ENCODE measurements at regions not wholly inside any gene's neighbourhood (a gene's known extent, or its start where the extent isn't known, plus 50 kb on each side); places are given as distances from the start of the nearest gene placed in this dataset.

DNA sequence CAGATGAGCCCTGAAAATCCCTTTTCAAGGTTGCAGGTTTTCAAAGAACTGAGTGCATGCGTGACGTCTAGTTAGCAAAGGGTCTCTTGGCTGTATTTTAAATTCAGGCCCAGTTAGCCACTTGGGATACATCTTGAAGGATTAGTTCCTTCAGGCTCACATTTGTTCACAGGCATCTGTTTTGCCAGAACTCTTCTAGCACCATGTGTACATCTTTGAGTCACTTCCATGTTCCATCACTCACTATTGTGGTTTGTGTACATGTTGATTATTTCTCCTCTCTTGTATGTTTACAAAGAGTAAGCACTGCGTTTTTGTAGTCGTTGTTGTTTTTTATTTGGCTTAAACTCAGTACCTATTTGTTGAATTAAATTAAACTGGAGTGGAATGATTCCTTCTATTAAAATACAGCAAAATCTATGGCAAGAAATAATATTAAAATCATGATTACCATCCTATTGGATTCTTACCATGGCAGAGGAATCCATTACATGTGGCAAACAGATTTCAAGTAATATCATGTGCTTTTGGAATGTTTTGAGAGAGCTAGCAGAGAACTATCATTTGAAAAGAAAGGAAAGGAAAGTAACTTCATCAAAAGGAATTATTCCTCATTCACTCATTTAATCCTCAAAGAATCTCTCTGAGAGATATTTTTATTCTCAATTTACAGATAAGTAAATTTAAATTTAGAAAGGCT is 438.9 kb upstream of the FAR2 start:
- no TSS peak for BruUV-seq (replicated peaks)
- intact Hi-C loops (cut with micrococcal nuclease; ENCODE audit: unreplicated experiment): no loop called here

DNA sequence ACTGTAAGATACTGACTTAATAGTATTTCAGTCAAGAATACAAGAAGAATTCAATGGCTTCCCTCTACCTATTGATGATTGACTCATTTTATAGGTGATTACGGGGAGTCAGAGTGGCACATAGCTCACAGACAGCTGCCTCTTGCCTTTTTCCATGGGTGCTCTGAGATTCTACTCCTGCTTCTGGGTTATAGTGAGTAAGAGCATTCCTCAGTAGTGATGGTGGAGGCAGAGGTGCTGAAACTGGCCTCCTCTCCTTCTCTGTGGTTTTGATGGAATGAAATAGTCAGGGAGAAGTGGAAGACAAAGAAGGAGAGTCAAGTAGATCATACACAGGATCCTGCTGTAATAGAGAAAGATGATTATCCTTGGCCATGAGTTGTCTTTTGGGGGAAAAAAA is 438.2 kb upstream of the FAR2 start:
- TF ChIP-seq, protein P1, sequence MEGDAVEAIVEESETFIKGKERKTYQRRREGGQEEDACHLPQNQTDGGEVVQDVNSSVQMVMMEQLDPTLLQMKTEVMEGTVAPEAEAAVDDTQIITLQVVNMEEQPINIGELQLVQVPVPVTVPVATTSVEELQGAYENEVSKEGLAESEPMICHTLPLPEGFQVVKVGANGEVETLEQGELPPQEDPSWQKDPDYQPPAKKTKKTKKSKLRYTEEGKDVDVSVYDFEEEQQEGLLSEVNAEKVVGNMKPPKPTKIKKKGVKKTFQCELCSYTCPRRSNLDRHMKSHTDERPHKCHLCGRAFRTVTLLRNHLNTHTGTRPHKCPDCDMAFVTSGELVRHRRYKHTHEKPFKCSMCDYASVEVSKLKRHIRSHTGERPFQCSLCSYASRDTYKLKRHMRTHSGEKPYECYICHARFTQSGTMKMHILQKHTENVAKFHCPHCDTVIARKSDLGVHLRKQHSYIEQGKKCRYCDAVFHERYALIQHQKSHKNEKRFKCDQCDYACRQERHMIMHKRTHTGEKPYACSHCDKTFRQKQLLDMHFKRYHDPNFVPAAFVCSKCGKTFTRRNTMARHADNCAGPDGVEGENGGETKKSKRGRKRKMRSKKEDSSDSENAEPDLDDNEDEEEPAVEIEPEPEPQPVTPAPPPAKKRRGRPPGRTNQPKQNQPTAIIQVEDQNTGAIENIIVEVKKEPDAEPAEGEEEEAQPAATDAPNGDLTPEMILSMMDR (IDR thresholded peaks at IDR 0.05; ENCODE audit: insufficient read depth in 1 of 2, low read depth in 1 of 2, low read length in 1 of 2, severe bottlenecking in 1 of 2, unreplicated experiment in 1 of 2): no peak
- ChIA-PET CTCF (no interaction called here), POLR2A (no interaction called here)
- intact Hi-C loops (cut with micrococcal nuclease; ENCODE audit: unreplicated experiment): no loop called here
- no peak overlapping the region for H3K27ac Mint-ChIP-seq (ENCODE audit: unreplicated experiment)
- no peak for DNase-seq
- no peaks in the 10 kb centered on the region for H3K9me3 ChIP-seq
- H3K27me3 ChIP-seq (replicated peaks; ENCODE audit: control insufficient read depth, insufficient read depth, low read length): no peaks in the 10 kb centered on the region
- no peaks in the 10 kb centered on the region for H3K9me3 Mint-ChIP-seq (ENCODE audit: unreplicated experiment)
- H3K4me3 ChIP-seq (ENCODE audit: low read depth, low read length): no peak overlapping the region
- no peaks in the 10 kb centered on the region for H3K36me3 ChIP-seq (ENCODE audit: control insufficient read depth, insufficient read depth, low read length)
- no peak overlapping the region for H3K4me3 Mint-ChIP-seq (ENCODE audit: unreplicated experiment)
- H3K4me1 Mint-ChIP-seq (ENCODE audit: low read depth, unreplicated experiment): no peaks in the 10 kb centered on the region
- H3K27me3 Mint-ChIP-seq (ENCODE audit: insufficient read depth, unreplicated experiment): peaks cover 3% of the 10 kb centered on the region
- no TSS peak for BruUV-seq (replicated peaks)
- no peaks in the 10 kb centered on the region for H3K36me3 Mint-ChIP-seq (ENCODE audit: insufficient read depth, unreplicated experiment)
- H3K4me1 ChIP-seq: no peaks in the 10 kb centered on the region

More for the DNA sequence above, 438.9 kb upstream of the FAR2 start:
- TF ChIP-seq, protein P1 (IDR thresholded peaks at IDR 0.05; ENCODE audit: insufficient read depth in 1 of 2, low read depth in 1 of 2, low read length in 1 of 2, severe bottlenecking in 1 of 2, unreplicated experiment in 1 of 2): no peak
- CTCF ChIA-PET: no interaction called here
- H3K36me3 ChIP-seq (ENCODE audit: control insufficient read depth, insufficient read depth, low read length): no peaks in the 10 kb centered on the region
- Mint-ChIP-seq H3K9me3 (ENCODE audit: unreplicated experiment) (no peaks in the 10 kb centered on the region), H3K36me3 (ENCODE audit: insufficient read depth, unreplicated experiment) (no peaks in the 10 kb centered on the region), H3K4me3 (ENCODE audit: unreplicated experiment) (no peak overlapping the region), H3K27ac (ENCODE audit: unreplicated experiment) (no peak overlapping the region), H3K27me3 (ENCODE audit: insufficient read depth, unreplicated experiment) (peaks cover 6% of the 10 kb centered on the region), H3K4me1 (ENCODE audit: low read depth, unreplicated experiment) (no peaks in the 10 kb centered on the region)
- DNase-seq: no peak
- no peak overlapping the region for H3K4me3 ChIP-seq (ENCODE audit: low read depth, low read length)
- H3K9me3 ChIP-seq: no peaks in the 10 kb centered on the region
- no peaks in the 10 kb centered on the region for H3K27me3 ChIP-seq (replicated peaks; ENCODE audit: control insufficient read depth, insufficient read depth, low read length)
- no peaks in the 10 kb centered on the region for H3K4me1 ChIP-seq
- POLR2A ChIA-PET: no interaction called here

DNA sequence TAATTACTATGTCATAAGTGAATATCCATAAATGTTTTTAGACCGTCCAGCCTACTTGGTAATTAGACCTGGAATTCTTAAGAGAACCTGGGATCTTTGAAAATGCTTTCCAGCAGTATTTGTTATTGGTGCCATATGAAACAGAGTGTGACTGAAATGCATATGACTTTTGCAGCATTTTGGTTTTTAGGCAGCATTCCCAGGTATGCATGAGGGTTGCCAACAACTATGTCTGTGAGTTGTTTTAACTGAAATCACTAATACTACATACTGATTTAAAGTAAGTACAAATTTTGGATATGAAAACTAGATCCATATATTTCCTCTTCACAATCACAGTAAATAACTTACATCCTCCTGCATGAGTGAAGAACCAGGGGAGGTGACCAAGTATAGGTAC is 437.7 kb upstream of the FAR2 start:
- no peak for DNase-seq
- H3K36me3 ChIP-seq (ENCODE audit: control insufficient read depth, insufficient read depth, low read length): no peaks in the 10 kb centered on the region
- intact Hi-C loops (cut with micrococcal nuclease; ENCODE audit: unreplicated experiment): no loop called here
- no peak overlapping the region for H3K4me3 ChIP-seq (ENCODE audit: low read depth, low read length)
- H3K9me3 ChIP-seq: no peaks in the 10 kb centered on the region
- no peaks in the 10 kb centered on the region for H3K4me1 Mint-ChIP-seq (ENCODE audit: low read depth, unreplicated experiment)
- TF ChIP-seq, protein P1 (IDR thresholded peaks at IDR 0.05; ENCODE audit: insufficient read depth in 1 of 2, low read depth in 1 of 2, low read length in 1 of 2, severe bottlenecking in 1 of 2, unreplicated experiment in 1 of 2): no peak
- no peaks in the 10 kb centered on the region for H3K9me3 Mint-ChIP-seq (ENCODE audit: unreplicated experiment)
- H3K4me3 Mint-ChIP-seq (ENCODE audit: unreplicated experiment): no peak overlapping the region
- H3K4me1 ChIP-seq: no peaks in the 10 kb centered on the region
- no peak overlapping the region for H3K27ac Mint-ChIP-seq (ENCODE audit: unreplicated experiment)
- no peaks in the 10 kb centered on the region for H3K27me3 ChIP-seq (replicated peaks; ENCODE audit: control insufficient read depth, insufficient read depth, low read length)
- BruUV-seq (replicated peaks): no TSS peak
- CTCF ChIA-PET: no interaction called here
- H3K27me3 Mint-ChIP-seq (ENCODE audit: insufficient read depth, unreplicated experiment): peaks cover 3% of the 10 kb centered on the region
- no peaks in the 10 kb centered on the region for H3K36me3 Mint-ChIP-seq (ENCODE audit: insufficient read depth, unreplicated experiment)
- POLR2A ChIA-PET: no interaction called here
